CD4-positive, alpha-beta T cell treated with Interleukin-15 for 4 hours (primary cell): ENCODE measurements at regions not wholly inside any gene's neighbourhood (a gene's known extent, or its start where the extent isn't known, plus 50 kb on each side); places are given as distances from the start of the nearest gene placed in this dataset.

Source experiments
- DNase-seq: peaks from one replicate; pipeline ENCODE4 v3.0.0-alpha.2; 2020; ENCODE audit warnings: low spot score

DNA sequence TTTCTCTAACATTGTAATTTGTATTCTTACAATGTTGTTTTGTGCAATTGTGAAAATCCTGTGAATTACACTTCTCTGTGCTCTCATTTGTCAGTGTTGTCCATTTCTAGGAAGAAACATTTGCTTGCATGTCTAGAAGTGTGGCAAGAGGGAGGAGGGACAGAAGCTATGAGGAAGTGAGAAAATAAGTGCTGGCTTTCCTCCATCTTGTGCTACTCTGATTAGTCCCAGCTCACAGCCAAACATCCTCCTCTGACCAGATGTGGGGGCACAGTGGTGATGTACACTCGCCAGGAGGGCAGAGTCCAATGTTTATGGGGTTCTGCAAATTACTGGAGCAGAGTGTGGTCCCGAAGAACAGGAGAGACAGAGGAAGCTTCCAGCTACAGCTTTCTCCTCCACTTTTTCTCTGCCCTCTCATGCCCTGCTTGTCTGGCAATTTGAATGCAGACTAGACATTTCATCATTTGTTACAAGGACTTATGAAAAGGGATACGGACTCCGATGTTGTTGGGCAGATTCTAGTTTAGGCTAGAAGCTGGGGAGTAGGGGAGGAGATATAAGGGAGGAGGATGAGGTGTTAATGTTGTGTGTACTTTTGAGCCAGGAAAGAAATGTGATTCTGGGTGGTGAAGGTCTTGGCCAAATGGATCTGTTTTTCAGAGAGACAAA is 131.0 kb upstream of the C1GALT1 start:
- DNase-seq: no peak

DNA sequence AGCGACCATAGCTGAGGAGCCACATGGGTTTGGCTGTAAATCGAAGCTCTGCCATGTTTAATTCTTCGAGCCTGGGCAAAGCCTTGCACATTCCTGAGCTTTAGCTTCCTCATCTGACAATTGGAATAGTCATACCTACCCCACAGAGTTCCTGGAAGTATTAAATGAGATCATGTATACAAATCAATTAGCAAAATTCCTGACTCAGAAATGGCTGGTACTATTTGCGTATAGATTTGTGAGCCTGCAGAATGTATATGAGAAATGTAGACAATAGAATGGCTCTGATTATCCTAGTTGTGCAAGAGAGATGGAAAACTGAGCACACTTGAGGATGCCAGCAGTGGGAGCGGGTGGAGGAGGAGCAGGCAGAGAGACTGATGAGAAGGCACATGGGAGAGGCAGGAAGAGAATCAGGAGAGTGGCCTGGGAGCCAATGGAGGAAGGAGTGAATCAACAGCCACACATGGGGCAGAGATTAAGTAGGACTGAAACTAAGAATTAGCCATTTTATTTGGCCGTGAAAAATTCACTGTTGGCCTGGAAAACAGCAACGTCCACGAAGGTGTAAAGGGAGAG is 128.0 kb upstream of the C1GALT1 start:
- no peak for DNase-seq

DNA sequence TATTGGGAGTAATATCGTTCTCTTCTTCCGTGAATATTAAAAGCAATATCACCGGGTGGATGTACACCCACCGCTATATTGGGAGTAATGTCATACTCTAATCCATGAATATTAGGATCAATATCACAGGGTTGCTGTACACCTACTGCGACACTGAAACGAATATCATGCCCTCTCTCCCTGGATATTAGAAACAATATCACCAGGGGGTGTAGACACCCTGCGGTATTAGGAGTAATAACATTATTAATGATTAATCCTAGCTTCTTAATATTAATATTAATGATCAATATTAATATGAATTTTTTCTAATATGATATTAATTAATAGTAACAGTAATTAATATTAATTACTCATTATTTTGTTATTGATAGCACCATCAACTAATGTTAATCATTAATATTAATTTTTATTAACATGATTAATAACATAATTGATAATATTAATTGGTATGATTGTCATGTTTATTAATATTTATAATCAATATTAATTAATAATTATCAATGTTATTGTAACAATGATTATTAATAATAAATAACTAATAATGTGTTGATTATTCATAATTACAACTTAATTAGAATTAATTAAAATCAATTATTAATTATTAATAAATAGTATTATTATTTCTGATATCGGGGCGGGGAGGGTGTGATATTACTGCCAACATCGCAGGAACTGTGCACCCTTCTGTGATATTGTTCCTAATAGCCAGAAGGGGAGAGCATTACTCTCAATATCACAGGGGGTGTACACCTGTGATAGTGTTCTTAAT is 121.3 kb upstream of the C1GALT1 start:
- DNase-seq: no peak

GRCh38 chr7:7077945-7078344 is 104.4 kb upstream of the C1GALT1 start:
- no peak for DNase-seq

GRCh38 chr7:7080802-7081201 is 101.5 kb upstream of the C1GALT1 start:
- no peak for DNase-seq

GRCh38 chr7:7090460-7090859 is 91.9 kb upstream of the C1GALT1 start:
- no peak for DNase-seq

DNA sequence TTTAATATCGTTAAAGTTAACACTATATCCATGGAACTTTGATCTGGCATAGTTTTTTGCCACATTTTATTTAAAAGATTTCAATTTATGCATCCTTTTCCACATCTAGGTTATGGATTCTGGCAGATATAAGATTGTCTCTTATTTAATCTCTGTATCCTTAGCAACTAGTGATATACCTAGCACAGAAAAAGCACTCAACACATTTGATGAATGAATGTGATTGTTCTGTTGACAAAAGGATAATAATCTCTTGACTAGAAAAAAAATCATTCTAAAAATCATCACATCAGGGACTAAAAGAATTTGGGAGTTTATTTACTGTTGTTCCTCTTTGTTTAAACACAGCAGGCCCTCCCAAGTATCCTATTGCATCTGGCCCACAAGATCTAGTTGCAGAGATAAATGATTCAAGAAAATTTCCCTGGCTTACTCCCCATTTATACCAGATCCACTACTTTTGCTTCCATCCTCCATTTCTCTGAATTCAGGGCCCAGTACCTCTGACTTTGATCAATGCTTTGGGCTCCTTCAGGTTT is 84.0 kb upstream of the C1GALT1 start:
- DNase-seq: no peak

DNA sequence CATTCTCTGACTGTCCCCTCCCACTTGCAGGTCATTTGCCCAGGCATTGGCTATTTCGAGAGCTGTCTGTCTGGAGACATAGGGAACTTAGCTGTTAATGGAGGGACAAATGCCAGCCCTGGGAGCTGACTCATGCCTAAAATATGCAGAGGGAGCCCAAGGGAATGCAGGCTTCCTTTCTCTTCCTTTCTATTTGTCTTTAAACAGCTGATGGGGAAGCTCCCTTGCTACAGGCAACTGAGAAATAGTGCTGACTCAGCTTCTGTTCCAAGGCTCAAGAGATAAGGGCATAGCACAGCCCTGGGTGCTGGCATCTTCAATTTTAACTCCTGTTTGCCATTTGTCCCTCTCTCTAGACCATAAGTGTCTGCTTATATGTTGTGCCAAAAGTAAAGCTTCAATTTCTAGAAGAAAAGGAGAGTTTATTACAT is 82.7 kb upstream of the C1GALT1 start:
- no peak for DNase-seq

- no peak for DNase-seq
These were observed 81.9 kb upstream of the C1GALT1 start for GRCh38 chr7:7100432-7100849.

GRCh38 chr7:7102906-7103305 is 79.4 kb upstream of the C1GALT1 start:
- DNase-seq: no peak

GRCh38 chr7:7103343-7104313 is 78.7 kb upstream of the C1GALT1 start:
- peak; percentile 72 for DNase-seq

DNA sequence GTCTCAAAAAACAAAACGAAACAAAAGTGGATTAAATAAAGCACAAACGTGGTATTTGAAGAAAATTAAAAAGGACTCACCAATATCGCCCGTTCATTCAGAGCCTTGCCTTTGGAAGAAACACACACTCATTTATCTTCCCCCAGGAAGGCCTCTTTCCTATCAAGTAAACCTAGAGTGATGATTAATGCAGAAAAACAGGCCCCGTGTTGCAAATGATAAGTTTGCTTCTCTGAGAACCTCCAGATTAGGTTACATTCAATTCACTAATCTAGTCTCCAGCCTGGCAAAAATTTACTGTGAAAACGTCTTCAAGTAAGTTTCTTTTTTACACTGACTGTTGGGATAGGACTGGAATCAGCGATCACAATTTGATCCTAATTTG is 78.0 kb upstream of the C1GALT1 start:
- no peak for DNase-seq

- DNase-seq: no peak
These were observed 77.4 kb upstream of the C1GALT1 start for GRCh38 chr7:7104971-7105370.

DNA sequence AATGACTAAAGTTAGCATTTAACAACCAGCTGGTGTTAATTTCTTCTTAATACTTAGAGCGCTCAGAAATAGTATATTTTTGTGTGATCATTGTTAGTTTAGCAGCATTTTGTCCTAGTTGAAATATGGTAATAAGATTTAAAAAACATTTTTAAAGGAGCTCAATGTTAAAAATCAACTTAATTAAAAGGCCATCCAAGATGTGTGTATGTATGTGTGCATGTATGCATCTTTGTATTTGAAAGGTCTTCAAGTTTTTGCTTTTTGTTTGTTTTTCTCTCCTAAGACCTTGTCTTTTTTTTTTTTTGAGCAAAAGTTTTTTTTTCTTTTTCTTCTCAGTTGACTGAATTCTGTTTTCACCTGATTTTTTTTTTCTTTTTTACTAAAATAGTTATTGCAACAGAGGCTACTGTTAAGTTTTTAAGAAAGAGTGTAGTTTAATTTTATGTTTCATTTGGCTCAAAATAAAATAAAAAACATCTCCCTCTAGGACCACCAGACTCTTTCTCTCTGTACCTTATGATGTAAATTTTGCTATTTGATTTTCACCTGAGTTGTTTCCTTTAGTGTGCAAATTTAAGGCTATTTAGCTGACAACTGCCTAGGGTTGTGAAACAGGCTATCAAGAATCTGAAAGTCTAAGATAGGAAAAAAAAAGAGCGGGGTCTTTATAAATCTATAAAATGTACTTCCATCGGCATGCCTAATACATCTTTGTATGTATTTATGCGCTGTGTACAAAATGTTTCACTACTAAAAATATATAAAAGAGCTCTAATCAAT is 76.4 kb upstream of the C1GALT1 start:
- no peak for DNase-seq

GRCh38 chr7:7108931-7109330 is 73.4 kb upstream of the C1GALT1 start:
- DNase-seq: no peak

GRCh38 chr7:7109934-7110333 is 72.4 kb upstream of the C1GALT1 start:
- DNase-seq: no peak

DNA sequence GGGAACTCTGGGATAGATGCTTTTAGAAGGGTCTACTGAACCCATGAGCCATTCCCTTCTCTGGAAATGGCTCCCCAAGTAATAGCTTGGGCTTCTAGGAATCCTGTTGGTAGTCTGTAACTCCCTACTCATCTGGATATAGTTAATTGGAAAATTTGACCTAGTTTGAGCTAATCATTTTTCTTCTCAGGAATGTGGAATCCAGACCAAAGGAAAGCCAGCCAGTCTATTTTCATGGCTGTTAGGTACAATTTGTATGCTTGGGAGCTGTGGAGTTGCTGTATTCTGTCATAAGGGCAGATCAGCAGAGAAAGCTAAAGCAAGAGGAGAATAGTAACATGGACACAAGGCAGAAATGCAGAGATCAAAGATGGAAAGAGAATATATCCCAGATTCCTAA is 71.6 kb upstream of the C1GALT1 start:
- DNase-seq: no peak

- DNase-seq: no peak
These were observed 69.5 kb upstream of the C1GALT1 start for GRCh38 chr7:7112868-7113267.

DNA sequence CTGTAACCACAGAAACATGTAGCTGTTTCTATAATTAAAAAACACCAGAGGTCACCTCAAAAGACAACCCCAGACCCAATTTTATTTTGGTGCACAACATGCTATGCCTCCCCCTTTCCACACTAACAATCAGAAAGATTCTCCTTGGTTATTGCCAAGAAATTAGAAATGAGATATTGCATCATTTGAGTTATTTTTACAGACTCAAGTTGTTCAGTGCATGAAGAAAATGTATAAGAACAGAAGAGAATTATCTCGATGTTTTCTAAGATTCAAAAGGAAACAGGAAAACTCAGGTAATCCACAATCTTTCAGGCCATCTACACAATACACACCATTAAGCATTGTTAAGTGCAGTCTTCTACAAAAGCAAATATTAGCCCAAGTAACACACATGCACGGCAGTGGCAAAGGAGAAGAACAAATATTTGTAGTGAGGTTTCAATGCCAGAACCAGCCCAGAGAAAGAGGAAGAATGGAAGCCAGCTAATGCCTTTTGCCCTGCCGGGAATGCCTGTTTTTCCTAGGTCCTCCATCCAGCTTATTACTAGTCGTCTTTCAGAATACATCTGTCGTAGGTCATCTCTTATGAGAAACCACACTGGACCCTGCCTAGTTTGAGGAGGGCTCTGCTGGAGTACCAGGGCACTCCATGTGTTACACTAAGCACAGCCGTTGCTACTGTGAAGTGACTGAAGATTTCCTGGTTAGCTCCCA is 67.6 kb upstream of the C1GALT1 start:
- DNase-seq: no peak

DNA sequence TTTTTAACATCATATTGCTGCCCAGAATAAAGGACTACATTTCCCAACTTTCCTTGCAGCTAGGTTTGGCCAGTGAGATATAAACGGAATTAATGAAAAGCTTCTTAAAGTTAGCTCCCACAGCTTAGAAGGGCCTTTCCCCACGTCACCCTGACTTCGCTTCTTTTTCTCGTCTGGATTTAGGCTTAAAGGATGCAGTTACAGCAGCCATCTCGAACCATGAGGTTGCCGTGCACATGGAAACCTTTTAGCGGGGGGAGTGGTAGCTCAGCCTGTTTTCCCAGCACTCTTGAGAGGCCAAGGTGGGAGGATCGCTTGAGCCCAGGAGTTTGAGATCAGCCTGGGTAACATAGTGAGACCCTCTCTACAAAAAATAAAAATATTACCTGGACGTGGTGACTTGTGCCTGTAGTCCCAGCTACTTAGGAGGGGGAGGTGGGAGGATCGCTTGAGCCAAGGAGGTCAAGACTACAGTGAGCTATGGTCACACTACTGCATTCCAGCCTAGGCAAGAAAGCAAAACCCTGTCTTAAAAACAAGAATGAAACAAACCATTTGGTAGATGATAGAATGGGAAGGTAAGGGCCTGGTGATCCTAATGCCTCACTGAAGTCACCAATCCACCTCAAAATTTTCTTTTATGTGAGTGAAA is 64.3 kb upstream of the C1GALT1 start:
- no peak for DNase-seq
